GM06990 (cell line): ENCODE measurements at regions not wholly inside any gene's neighbourhood (a gene's known extent, or its start where the extent isn't known, plus 50 kb on each side); places are given as distances from the start of the nearest gene placed in this dataset.

Source experiments
- DNase-seq: peaks from one replicate; pipeline ENCODE4 v3.0.0-alpha.2; 2011; ENCODE audit not compliant: insufficient read length; ENCODE audit errors: extremely low read depth
- H3K27me3 ChIP-seq: replicated peaks from 2 replicates; pipeline ENCODE4 v1.6.0; 2011; ENCODE audit warnings: low read length; ENCODE audit not compliant: control insufficient read depth, insufficient read depth
- H3K36me3 ChIP-seq: 2 replicates; pipeline ENCODE4 v1.5.1; 2011; ENCODE audit warnings: low read length; ENCODE audit not compliant: control insufficient read depth, insufficient read depth
- H3K4me3 ChIP-seq: replicated peaks from 2 replicates; pipeline ENCODE4 v1.5.1; 2011; ENCODE audit warnings: low read depth, mild to moderate bottlenecking, control low read depth, low read length
- CTCF ChIP-seq: IDR thresholded peaks from 2 replicates; pipeline ENCODE4 v1.5.1; 2011; ENCODE audit warnings: low read length, control low read depth, mild to moderate bottlenecking, inconsistent platforms; ENCODE audit not compliant: insufficient read depth, poor library complexity, severe bottlenecking

GRCh38 chr1:29392036-29392435 lies 155.7 kb downstream of the PTPRU start:
- H3K36me3 ChIP-seq, result no peaks in the 10 kb centered on the region
- no peaks in the 10 kb centered on the region; the same call in none of the 2 replicates for H3K27me3 ChIP-seq
- no peak for DNase-seq
- TF ChIP-seq CTCF, result no peak
- no peak overlapping the region for H3K4me3 ChIP-seq

DNA sequence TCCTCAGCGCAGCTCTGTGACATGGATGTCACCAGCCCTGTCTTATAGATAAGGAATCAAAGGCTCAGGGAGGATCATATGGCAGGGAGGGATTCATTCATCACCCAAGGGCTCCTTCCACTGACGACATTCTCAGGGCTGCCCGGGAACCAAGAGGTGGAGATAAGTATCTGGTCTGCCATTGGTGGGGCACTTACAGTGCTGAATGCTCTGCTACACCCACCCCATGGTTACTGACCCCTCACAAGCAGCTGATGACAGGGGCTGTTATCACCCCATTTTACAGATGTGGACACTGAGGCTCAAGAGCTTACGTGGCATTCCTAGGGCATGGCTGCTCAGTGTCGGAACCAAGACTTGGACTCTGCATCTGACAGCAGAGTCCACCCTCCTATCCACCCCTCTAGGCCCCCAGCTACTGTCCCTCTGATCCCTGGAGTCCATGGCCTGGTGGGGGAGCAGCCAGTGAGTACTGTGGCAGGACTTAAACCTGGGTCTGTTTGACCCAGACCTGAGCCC lies 155.1 kb downstream of the PTPRU start:
- no peak for TF ChIP-seq CTCF
- Histone ChIP-seq H3K4me3 (no peak overlapping the region), H3K27me3 (no peaks in the 10 kb centered on the region; the same call in 1 of the 2 replicates), H3K36me3 (no peaks in the 10 kb centered on the region)
- no peak for DNase-seq

DNA sequence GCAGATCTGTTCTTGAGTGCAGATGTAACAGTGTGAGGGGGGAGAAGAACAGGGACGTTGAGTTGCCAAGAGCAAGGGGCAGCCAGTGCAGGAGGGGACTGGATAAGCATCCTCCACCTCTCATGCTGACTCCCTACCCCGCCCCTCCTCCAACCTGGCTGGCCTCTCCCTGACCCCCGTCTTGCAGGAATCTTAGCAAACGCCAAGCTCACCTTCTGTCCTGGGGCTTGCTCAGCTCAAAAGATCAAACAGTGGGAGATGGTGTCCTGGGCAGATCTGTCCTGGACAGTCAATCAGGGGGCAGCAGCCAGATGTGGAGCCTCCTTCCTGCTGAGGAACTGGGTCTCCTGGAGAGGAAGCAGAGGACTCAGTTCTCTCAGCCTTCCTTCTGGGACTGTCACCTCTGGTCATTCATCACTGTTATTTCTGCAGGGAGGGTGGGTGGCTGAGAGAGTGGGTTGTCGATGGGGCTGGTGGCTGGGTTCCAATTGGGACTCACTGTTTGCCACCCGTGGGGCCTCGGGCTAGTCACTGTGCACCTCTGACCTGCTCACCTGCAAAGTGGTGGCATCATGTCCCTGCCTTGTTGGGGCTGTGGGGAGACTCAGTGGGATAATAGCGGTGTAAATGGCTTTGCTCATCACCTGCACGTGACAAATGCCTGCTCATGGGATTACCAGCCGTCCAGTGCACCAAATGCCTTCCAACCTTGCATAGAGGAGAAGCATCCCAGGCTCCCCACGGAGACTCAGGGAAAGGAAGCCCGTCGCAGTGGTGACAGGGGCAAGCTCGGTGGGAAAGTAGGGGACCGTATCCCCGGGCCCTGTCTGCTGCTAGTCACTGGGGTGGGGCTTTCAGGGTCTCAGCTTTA lies 154.4 kb downstream of the PTPRU start:
- H3K4me3 ChIP-seq, result no peak overlapping the region
- no peaks in the 10 kb centered on the region for H3K36me3 ChIP-seq
- no peak for DNase-seq
- H3K27me3 ChIP-seq, result no peaks in the 10 kb centered on the region; the same call in 1 of the 2 replicates
- TF ChIP-seq CTCF, result no peak

GRCh38 chr1:29390075-29390474 lies 153.8 kb downstream of the PTPRU start:
- H3K4me3 ChIP-seq, result no peak overlapping the region
- no peak for DNase-seq
- H3K27me3 ChIP-seq, result no peaks in the 10 kb centered on the region; the same call in 1 of the 2 replicates
- no peaks in the 10 kb centered on the region for H3K36me3 ChIP-seq
- no peak for TF ChIP-seq CTCF

DNA sequence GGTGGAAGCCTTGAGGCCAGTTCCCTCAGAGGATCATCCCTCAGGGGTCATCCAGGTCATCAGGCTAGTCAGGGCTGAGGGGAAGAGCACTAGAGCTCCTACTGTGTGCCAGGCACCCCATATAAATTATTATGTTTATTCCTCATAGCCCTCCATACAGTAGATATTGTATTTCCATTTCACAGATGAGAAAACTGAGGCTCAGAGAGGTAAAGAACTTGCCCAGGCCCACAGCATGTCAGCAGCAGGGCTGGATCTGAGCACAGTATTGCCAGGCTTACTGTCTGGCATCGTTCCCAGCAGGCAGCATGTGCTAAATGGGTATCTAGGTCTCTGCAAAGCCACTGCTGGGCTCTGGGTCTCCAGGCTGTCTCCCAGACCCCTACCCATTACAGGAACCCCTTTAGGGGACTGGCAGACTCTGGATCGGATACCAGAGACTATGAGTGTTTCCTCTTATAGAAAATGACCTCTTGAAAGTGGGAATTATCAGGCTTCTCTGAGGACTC lies 153.3 kb downstream of the PTPRU start:
- Histone ChIP-seq H3K36me3 (no peaks in the 10 kb centered on the region), H3K4me3 (no peak overlapping the region), H3K27me3 (no peaks in the 10 kb centered on the region; the same call in 1 of the 2 replicates)
- no peak for TF ChIP-seq CTCF
- DNase-seq, result no peak
